IPS DF 6.9 (cell line): ENCODE measurements at regions not wholly inside any gene's neighbourhood (a gene's known extent, or its start where the extent isn't known, plus 50 kb on each side); places are given as distances from the start of the nearest gene placed in this dataset.

Source experiments
- DNase-seq: peaks from one replicate; pipeline ENCODE4 v3.0.0-alpha.2; 2013; ENCODE audit warnings: low read depth, low spot score
- H3K27ac ChIP-seq: one replicate; pipeline ENCODE4 v1.5.1; 2013; ENCODE audit warnings: low read length, control low read depth
- H3K27me3 ChIP-seq: 2 replicates; pipeline ENCODE4 v1.6.1; 2013; ENCODE audit warnings: mild to moderate bottlenecking, low read length; ENCODE audit not compliant: control insufficient read depth, insufficient read depth
- H3K36me3 ChIP-seq: 2 replicates; pipeline ENCODE4 v1.6.1; 2013; ENCODE audit warnings: low read length; ENCODE audit not compliant: control insufficient read depth, insufficient read depth
- H3K4me1 ChIP-seq: 2 replicates; pipeline ENCODE4 v1.6.1; 2013; ENCODE audit warnings: low read length; ENCODE audit not compliant: control insufficient read depth, insufficient read depth
- H3K4me3 ChIP-seq: 2 replicates; pipeline ENCODE4 v1.5.1; 2013; ENCODE audit warnings: mild to moderate bottlenecking, low read length
- H3K9me3 ChIP-seq: 2 replicates; pipeline ENCODE4 v1.6.1; 2013; ENCODE audit warnings: low read length, inconsistent platforms; ENCODE audit not compliant: control insufficient read depth, insufficient read depth
- WGBS: extraction: QIAGEN DNeasy Blood & Tissue Kit; methylation state at CpG from one replicate; pipeline ENCODE4 v1.1.7; 2013; ENCODE audit warnings: mixed read lengths, missing lambda C conversion rate; ENCODE audit not compliant: insufficient read length, insufficient coverage; 5-methylcytosine and 5-hydroxymethylcytosine counted together

GRCh38 chr7:45984386-45985295 lies 63.6 kb upstream of the IGFBP3 start:
- no peaks in the 10 kb centered on the region for H3K27me3 ChIP-seq
- no peaks in the 10 kb centered on the region for H3K4me1 ChIP-seq
- no peaks in the 10 kb centered on the region for H3K36me3 ChIP-seq
- no peak overlapping the region for H3K4me3 ChIP-seq
- no peak overlapping the region for H3K27ac ChIP-seq
- no peaks in the 10 kb centered on the region for H3K9me3 ChIP-seq
- WGBS: no CpG with 5 or more reads among the region's 6 CpGs
- no peak for DNase-seq

GRCh38 chr7:45983720-45984255 lies 62.7 kb upstream of the IGFBP3 start:
- H3K4me3 ChIP-seq: no peak overlapping the region
- no peaks in the 10 kb centered on the region for H3K9me3 ChIP-seq
- H3K4me1 ChIP-seq: no peaks in the 10 kb centered on the region
- no peaks in the 10 kb centered on the region for H3K27me3 ChIP-seq
- H3K27ac ChIP-seq: no peak overlapping the region
- no CpG with 5 or more reads among the region's 6 CpGs for WGBS
- H3K36me3 ChIP-seq: no peaks in the 10 kb centered on the region
- DNase-seq: no peak

- no CpG with 5 or more reads among the region's 11 CpGs for WGBS
- H3K9me3 ChIP-seq: no peaks in the 10 kb centered on the region
- peaks cover 2% of the 10 kb centered on the region; the same call in 1 of the 2 replicates for H3K4me1 ChIP-seq
- no peak for DNase-seq
- no peak overlapping the region for H3K27ac ChIP-seq
- no peak overlapping the region for H3K4me3 ChIP-seq
- H3K36me3 ChIP-seq: no peaks in the 10 kb centered on the region
- no peaks in the 10 kb centered on the region for H3K27me3 ChIP-seq
Observed at GRCh38 chr7:45982907-45983719, 62.0 kb upstream of the IGFBP3 start.

- no peaks in the 10 kb centered on the region for H3K9me3 ChIP-seq
- no CpG with 5 or more reads among the region's 2 CpGs for WGBS
- peaks cover 4% of the 10 kb centered on the region for H3K4me1 ChIP-seq
Observed at GRCh38 chr7:45982132-45982531, 61.1 kb upstream of the IGFBP3 start.

GRCh38 chr7:45980973-45981372 lies 59.9 kb upstream of the IGFBP3 start:
- Histone ChIP-seq H3K36me3 (no peaks in the 10 kb centered on the region), H3K27ac (no peak overlapping the region), H3K4me1 (peaks cover 4% of the 10 kb centered on the region), H3K27me3 (no peaks in the 10 kb centered on the region), H3K9me3 (no peaks in the 10 kb centered on the region), H3K4me3 (no peak overlapping the region)
- DNase-seq: no peak
- no CpG with 5 or more reads among the region's 6 CpGs for WGBS

More at GRCh38 chr7:45982132-45982531, 61.1 kb upstream of the IGFBP3 start:
- Histone ChIP-seq H3K36me3 (no peaks in the 10 kb centered on the region), H3K4me3 (no peak overlapping the region), H3K27me3 (no peaks in the 10 kb centered on the region), H3K27ac (no peak overlapping the region)
- DNase-seq: no peak

- WGBS: no CpG with 5 or more reads among the region's 7 CpGs
- Histone ChIP-seq H3K36me3 (no peaks in the 10 kb centered on the region), H3K27ac (no peak overlapping the region), H3K4me3 (no peak overlapping the region), H3K27me3 (no peaks in the 10 kb centered on the region), H3K4me1 (peaks cover 4% of the 10 kb centered on the region), H3K9me3 (no peaks in the 10 kb centered on the region)
- DNase-seq: no peak
Observed at GRCh38 chr7:45980181-45980905, 59.3 kb upstream of the IGFBP3 start.

GRCh38 chr7:45979275-45980180 lies 58.5 kb upstream of the IGFBP3 start:
- Histone ChIP-seq H3K36me3 (no peaks in the 10 kb centered on the region), H3K27me3 (no peaks in the 10 kb centered on the region), H3K4me1 (peaks cover 4% of the 10 kb centered on the region), H3K9me3 (no peaks in the 10 kb centered on the region), H3K27ac (no peak overlapping the region), H3K4me3 (no peak overlapping the region)
- no peak for DNase-seq
- no CpG with 5 or more reads among the region's 7 CpGs for WGBS

- WGBS: no CpG with 5 or more reads among the region's 2 CpGs
- H3K36me3 ChIP-seq: no peaks in the 10 kb centered on the region
- no peak overlapping the region for H3K4me3 ChIP-seq
- DNase-seq: no peak
- no peaks in the 10 kb centered on the region for H3K9me3 ChIP-seq
- peaks cover 4% of the 10 kb centered on the region for H3K4me1 ChIP-seq
- H3K27me3 ChIP-seq: no peaks in the 10 kb centered on the region
- H3K27ac ChIP-seq: no peak overlapping the region
Observed at GRCh38 chr7:45978731-45979211, 57.7 kb upstream of the IGFBP3 start.

GRCh38 chr7:45978010-45978681 lies 57.1 kb upstream of the IGFBP3 start:
- WGBS: no CpG with 5 or more reads among the region's 11 CpGs
- Histone ChIP-seq H3K27me3 (no peaks in the 10 kb centered on the region), H3K4me1 (peaks cover 4% of the 10 kb centered on the region), H3K36me3 (no peaks in the 10 kb centered on the region), H3K9me3 (no peaks in the 10 kb centered on the region), H3K4me3 (no peak overlapping the region), H3K27ac (no peak overlapping the region)
- DNase-seq: peak; percentile 13
